GM20431 (cell line): ENCODE measurements at regions not wholly inside any gene's neighbourhood (a gene's known extent, or its start where the extent isn't known, plus 50 kb on each side); places are given as distances from the start of the nearest gene placed in this dataset.

Experiments
- in situ Hi-C: fragments of 300-500 bp; cut with MseI, MboI; formaldehyde crosslinking; loops from one replicate; pipeline ENCODE4 v1.15.0; 2020; ENCODE audit warnings: low sequenced_read_pairs; ENCODE audit not compliant: unreplicated experiment

DNA sequence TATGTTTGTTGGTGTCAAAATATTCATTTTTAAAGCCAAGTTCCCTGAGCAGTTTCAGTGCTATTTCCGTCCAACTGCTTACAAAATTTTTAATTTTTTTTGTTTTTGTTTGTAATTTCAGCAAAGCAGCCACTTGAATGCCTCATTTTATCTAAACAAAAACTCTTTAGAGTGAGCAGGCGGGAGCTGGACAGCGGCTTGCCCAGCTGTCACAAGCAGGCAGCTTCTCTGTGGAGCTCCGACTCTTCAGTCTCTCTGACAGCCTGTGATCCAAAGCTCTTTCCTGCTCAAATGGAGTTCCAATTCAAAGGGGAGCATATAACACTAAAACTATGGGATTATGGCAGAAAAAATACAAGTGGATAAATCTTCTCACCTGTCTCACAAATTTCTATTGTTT lies 618.3 kb upstream of the PCDH20 start:
- in situ Hi-C loops, result no loop called here

DNA sequence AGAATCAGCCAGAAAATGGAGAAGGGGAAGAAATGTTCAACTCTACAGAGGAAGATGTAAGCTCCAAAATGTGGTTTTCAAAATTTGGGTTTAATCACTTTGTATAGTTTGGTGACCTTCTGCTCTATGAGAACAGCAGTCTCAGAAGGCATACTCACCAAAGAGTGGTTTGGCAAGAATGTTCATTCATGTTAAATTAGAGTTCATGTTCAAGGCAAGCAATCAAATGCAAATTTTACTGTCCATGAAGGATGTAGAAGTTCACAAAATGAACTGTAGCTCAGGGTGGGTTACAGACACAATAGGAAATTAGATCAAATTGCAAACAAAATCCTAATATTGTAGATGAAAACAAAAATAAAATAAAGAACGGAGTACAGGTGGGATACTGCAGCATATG lies 606.7 kb upstream of the PCDH20 start:
- in situ Hi-C loops, result no loop called here

- in situ Hi-C loops, result no loop called here
These were observed 604.2 kb upstream of the PCDH20 start for GRCh38 chr13:62019858-62020257.

DNA sequence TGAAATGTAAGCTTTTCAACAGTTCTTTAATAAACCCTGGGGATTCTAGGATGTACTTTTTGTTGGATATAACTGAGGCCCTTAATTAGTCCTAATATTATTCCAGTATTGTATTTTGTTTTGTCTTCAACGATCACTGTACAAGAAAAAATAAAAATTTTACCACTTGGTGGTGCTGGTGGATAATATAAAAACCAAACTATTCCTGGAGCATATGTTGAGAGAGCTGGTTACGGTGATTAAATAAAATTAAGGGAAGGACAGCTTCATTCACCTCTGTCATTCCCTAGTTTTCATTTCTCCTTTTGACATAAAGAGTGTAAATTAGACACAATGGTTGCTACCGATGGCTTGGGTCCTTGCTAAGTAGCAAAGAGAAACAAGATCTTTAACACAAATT lies 598.6 kb upstream of the PCDH20 start:
- in situ Hi-C loops, result no loop called here

GRCh38 chr13:62003452-62003851 lies 587.8 kb upstream of the PCDH20 start:
- in situ Hi-C loops, result no loop called here

GRCh38 chr13:61994174-61994573 lies 578.5 kb upstream of the PCDH20 start:
- in situ Hi-C loops, result no loop called here

DNA sequence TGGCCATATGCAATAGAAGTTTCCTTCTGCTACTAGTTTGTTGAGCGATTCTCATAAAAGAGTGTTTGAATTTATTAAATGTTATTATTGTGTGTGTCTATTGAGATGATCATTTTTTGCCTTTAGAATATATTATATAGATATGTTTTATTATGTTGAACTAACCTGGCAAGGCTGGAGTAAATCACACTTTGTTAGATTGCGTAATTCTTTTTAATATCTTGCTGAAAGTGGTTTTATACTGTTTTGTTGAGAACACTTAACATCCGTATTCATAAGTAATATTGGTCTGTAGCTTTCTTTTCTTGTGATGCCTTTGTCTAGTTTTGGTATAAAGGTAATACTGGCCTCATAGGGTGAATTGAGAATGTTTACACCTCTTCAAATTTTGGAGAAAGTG lies 574.3 kb upstream of the PCDH20 start:
- in situ Hi-C loops, result no loop called here

- in situ Hi-C loops, result no loop called here
These were observed 573.2 kb upstream of the PCDH20 start for GRCh38 chr13:61988810-61989209.

- in situ Hi-C loops, result no loop called here
These were observed 559.4 kb upstream of the PCDH20 start for GRCh38 chr13:61975001-61975400.

- in situ Hi-C loops, result no loop called here
These were observed 550.1 kb upstream of the PCDH20 start for GRCh38 chr13:61965756-61966155.

- in situ Hi-C loops, result no loop called here
These were observed 545.3 kb upstream of the PCDH20 start for GRCh38 chr13:61960981-61961380.

DNA sequence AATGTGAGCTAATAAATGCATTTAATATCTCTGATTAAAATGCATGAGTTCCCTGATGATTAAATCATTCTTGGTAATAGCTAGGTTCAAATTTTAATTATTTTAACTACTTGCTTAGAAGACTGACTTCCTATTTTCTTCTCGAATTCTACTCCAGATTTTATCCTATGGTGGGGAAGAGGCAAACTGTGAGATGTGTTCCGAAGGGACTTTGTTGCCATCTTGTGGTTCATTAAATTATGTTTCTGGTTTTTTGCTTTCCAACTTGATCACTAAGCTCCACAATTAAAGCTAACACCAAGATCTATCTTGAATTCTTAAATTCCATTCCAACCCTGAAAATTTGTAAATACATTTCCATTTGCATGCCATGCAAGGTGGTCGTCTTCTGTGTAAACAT lies 538.4 kb upstream of the PCDH20 start:
- in situ Hi-C loops, result no loop called here

- in situ Hi-C loops, result no loop called here
These were observed 535.2 kb upstream of the PCDH20 start for GRCh38 chr13:61950828-61951227.

DNA sequence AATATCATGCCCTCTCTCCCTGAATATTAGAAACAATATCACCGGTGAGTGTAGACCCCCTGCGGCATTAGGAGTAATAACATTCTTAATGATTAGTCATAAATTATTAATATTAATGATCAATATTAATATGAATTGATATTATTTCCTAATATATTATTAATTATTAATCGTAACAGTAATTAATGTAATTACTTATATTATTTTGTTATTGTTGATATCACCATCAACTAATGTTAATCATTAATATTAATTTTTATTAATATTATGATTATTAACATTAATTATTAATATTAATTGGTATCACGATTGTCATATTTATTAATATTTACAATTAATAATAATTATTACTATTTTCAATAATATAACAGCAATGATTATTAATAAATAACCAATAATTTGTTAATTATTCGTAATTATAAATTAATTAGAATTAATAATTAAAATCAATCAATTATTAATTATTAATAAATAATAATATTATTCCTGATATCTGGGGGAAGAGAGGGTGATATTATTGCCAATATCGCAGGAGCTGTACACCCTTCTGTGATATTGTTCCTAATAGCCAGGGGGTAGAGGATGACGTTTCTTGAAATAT lies 528.8 kb upstream of the PCDH20 start:
- in situ Hi-C loops, result no loop called here

DNA sequence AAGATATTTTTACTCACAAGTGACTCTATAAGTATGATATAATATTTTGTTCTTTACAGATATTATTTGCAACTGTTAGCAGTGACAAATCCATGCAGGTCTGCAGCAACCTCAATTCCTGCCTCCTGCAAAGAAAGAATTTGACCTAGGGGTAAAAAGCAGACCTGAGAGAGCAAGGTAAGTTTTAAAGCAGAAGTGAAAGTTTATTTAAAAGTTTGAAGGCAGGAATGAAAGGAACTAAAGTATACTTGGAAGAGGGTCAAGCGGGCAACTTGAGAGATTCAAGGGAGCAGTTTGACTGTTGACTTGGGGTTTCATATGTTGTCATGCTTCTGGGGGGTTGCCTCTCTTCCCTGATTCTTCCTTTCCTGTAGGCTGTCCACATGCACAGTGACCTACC lies 520.1 kb upstream of the PCDH20 start:
- in situ Hi-C loops, result no loop called here

- in situ Hi-C loops, result no loop called here
These were observed 512.0 kb upstream of the PCDH20 start for GRCh38 chr13:61927648-61928047.

GRCh38 chr13:61918841-61919240 lies 503.2 kb upstream of the PCDH20 start:
- in situ Hi-C loops, result no loop called here

- in situ Hi-C loops, result no loop called here
These were observed 500.8 kb upstream of the PCDH20 start for GRCh38 chr13:61916483-61916882.

DNA sequence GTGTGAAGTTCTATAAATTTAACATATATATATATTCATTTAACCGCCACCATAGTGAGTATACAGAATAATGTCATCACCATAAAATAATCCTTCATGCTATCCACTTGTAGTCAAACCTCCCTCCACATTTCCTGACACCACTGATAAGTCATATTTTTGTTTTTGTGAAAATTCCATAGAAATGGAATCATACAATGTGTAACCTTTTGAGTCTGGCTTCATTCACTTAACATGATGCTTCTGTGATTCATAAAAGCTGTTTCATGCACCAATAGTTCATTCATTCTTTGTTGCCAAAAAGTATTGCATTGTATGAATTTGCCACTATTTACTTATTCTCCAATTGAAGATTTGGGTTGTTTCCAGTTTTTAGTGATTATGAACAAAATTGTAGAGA lies 497.5 kb upstream of the PCDH20 start:
- in situ Hi-C loops, result no loop called here

DNA sequence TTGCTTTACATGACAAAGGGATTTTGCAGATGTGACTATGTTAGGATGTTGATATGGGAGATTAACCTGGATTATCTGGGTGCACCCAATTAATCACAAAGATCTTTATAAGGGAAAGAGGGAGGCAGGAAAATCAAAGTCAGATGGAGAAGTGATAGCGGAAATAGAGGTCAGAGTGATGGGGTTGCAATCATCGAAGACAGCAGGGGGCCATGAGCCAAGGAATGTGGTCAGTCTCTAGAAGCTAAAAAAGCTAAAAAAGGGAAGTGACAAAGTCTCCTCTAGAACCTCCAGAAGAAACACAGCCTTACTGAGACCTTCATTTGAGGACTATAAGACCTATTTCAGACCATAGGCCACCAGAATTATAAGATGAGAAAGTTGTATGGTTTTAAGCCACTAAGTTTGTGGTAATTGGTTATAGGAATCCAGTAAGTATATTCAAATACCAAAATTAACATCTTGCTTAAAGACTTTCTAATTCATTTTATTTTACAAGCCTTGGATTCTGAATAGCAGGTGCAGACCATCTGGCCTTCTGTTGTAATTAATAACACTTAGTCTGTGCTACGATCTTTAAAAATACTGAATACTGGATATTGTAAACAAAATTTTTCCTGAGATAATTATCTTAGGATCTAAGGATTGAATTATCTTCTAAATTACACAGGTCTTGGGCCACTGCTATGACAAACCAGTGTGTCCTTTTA lies 493.4 kb upstream of the PCDH20 start:
- in situ Hi-C loops, result no loop called here

GRCh38 chr13:61905054-61905453 lies 489.4 kb upstream of the PCDH20 start:
- in situ Hi-C loops, result no loop called here

- in situ Hi-C loops, result no loop called here
These were observed 486.4 kb upstream of the PCDH20 start for GRCh38 chr13:61901946-61902541.
